ENCODE measurements at regions not wholly inside any gene's neighbourhood (a gene's known extent, or its start where the extent isn't known, plus 50 kb on each side); places are given as distances from the start of the nearest gene placed in this dataset.
"Not testable (repeated sequence)": the region's sequence is repeated elsewhere in the genome, so short reads cannot be mapped to it uniquely, and the experiment has no call there.

DNA sequence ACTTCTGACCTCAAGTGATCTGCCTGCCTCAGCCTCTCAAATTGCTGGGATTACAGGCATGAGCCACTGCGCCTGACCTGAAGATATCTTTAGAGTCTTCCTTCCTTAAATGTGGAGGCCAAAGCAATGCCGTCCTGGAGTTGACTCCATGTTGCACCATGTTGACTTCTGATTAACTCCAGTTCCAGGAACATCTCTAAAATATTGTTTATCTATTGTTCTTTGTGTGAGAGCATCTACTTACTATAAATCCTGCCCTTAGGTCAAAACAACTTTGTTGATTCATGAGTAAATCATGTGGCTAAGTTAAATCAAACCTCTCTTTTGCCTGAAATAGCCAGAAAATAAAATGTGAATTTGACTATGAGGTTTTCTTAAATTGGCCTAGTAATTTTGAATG is 56.6 kb upstream of the CAPRIN1 start:
- no peak overlapping the region for H3K4me3 ChIP-seq (ENCODE audit: severe bottlenecking)
- no peaks in the 10 kb centered on the region for H3K4me1 ChIP-seq (ENCODE audit: insufficient read depth, poor library complexity, severe bottlenecking)
- ATAC-seq (ENCODE audit: low read depth), result no peak
- H3K27me3 ChIP-seq (ENCODE audit: insufficient read depth, poor library complexity, severe bottlenecking), result no peaks in the 10 kb centered on the region
- no peak overlapping the region for H3K27ac ChIP-seq (ENCODE audit: poor library complexity, severe bottlenecking)
- H3K9me3 ChIP-seq (ENCODE audit: severe bottlenecking), result no peaks in the 10 kb centered on the region
- no peak for DNase-seq (ENCODE audit: low spot score)
- TF ChIP-seq, protein P1, sequence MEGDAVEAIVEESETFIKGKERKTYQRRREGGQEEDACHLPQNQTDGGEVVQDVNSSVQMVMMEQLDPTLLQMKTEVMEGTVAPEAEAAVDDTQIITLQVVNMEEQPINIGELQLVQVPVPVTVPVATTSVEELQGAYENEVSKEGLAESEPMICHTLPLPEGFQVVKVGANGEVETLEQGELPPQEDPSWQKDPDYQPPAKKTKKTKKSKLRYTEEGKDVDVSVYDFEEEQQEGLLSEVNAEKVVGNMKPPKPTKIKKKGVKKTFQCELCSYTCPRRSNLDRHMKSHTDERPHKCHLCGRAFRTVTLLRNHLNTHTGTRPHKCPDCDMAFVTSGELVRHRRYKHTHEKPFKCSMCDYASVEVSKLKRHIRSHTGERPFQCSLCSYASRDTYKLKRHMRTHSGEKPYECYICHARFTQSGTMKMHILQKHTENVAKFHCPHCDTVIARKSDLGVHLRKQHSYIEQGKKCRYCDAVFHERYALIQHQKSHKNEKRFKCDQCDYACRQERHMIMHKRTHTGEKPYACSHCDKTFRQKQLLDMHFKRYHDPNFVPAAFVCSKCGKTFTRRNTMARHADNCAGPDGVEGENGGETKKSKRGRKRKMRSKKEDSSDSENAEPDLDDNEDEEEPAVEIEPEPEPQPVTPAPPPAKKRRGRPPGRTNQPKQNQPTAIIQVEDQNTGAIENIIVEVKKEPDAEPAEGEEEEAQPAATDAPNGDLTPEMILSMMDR (IDR thresholded peaks at IDR 0.05; ENCODE audit: poor library complexity, severe bottlenecking), result no peak
- no peaks in the 10 kb centered on the region for H3K36me3 ChIP-seq (ENCODE audit: low read depth)

DNA sequence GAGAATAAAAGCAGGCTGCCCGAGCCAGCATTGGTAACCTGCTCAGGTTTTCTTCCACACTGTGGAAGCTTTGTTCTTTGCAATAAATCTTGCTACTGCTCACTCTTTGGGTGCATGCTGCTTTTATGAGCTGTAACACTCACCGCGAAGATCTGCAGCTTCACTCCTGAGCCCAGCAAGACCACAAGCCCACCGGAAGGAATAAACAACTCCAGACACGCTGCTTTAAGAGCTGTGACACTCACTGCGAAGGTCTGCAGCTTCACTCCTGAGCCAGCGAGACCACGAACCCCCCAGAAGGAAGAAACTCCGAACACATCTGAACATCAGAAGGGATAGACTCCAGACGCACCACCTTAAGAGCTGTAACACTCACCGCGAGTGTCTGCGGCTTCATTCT is 60.4 kb upstream of the CAPRIN1 start:
- not testable (repeated sequence) for H3K27me3 ChIP-seq (ENCODE audit: insufficient read depth, poor library complexity, severe bottlenecking); DNase-seq (ENCODE audit: low spot score); ATAC-seq (ENCODE audit: low read depth)

DNA sequence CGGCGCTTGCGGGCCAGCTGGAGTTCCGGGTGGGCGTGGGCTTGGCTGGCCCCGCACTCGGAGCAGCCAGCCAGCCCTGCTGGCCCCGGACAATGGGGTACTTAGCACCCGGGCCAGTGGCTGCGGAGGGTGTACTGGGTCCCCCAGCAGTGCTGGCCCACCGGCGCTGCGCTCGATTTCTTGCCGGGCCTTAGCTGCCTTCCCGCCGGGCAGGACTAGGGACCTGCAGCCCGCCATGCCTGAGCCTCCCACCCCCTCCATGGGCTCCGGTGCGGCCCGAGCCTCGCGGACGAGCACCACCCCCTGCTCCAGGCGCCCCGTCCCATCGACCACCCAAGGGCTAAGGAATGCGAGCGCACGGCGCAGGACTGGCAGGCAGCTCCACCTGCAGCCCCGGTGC is 61.4 kb upstream of the CAPRIN1 start:
- not testable (repeated sequence) for H3K4me3 ChIP-seq (ENCODE audit: severe bottlenecking); H3K4me1 ChIP-seq (ENCODE audit: insufficient read depth, poor library complexity, severe bottlenecking); H3K27ac ChIP-seq (ENCODE audit: poor library complexity, severe bottlenecking); H3K36me3 ChIP-seq (ENCODE audit: low read depth); H3K9me3 ChIP-seq (ENCODE audit: severe bottlenecking); H3K27me3 ChIP-seq (ENCODE audit: insufficient read depth, poor library complexity, severe bottlenecking); ATAC-seq (ENCODE audit: low read depth); DNase-seq (ENCODE audit: low spot score)

More for the DNA sequence above, 60.4 kb upstream of the CAPRIN1 start:
- not testable (repeated sequence) for H3K9me3 ChIP-seq (ENCODE audit: severe bottlenecking); H3K27ac ChIP-seq (ENCODE audit: poor library complexity, severe bottlenecking); H3K36me3 ChIP-seq (ENCODE audit: low read depth); H3K4me1 ChIP-seq (ENCODE audit: insufficient read depth, poor library complexity, severe bottlenecking); H3K4me3 ChIP-seq (ENCODE audit: severe bottlenecking)

DNA sequence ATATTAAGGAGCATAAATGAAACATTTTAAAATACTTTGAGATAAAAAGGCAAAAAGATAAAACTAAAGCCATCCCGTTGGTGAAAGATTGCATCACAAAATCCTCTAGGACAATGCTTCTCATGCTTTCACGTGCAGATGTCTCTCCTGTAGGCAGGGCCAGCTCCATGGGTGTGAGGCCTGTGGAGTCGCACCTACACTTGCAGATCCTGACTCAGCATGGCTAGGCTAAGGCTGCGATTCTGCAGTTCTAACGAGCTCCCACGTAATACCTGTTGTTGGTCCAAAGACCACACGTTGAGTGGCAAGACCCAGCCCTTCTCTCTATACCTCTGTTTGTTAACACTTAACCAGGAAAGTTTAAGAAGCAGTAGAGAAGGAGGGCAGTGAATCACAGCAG is 62.1 kb upstream of the CAPRIN1 start:
- Histone ChIP-seq H3K4me1 (ENCODE audit: insufficient read depth, poor library complexity, severe bottlenecking) (no peaks in the 10 kb centered on the region), H3K27me3 (ENCODE audit: insufficient read depth, poor library complexity, severe bottlenecking) (no peaks in the 10 kb centered on the region), H3K9me3 (ENCODE audit: severe bottlenecking) (no peaks in the 10 kb centered on the region), H3K36me3 (ENCODE audit: low read depth) (no peaks in the 10 kb centered on the region), H3K4me3 (ENCODE audit: severe bottlenecking) (no peak overlapping the region), H3K27ac (ENCODE audit: poor library complexity, severe bottlenecking) (no peak overlapping the region)
- TF ChIP-seq, protein P1 (IDR thresholded peaks at IDR 0.05; ENCODE audit: poor library complexity, severe bottlenecking), result no peak
- ATAC-seq (ENCODE audit: low read depth), result no peak
- no peak for DNase-seq (ENCODE audit: low spot score)

DNA sequence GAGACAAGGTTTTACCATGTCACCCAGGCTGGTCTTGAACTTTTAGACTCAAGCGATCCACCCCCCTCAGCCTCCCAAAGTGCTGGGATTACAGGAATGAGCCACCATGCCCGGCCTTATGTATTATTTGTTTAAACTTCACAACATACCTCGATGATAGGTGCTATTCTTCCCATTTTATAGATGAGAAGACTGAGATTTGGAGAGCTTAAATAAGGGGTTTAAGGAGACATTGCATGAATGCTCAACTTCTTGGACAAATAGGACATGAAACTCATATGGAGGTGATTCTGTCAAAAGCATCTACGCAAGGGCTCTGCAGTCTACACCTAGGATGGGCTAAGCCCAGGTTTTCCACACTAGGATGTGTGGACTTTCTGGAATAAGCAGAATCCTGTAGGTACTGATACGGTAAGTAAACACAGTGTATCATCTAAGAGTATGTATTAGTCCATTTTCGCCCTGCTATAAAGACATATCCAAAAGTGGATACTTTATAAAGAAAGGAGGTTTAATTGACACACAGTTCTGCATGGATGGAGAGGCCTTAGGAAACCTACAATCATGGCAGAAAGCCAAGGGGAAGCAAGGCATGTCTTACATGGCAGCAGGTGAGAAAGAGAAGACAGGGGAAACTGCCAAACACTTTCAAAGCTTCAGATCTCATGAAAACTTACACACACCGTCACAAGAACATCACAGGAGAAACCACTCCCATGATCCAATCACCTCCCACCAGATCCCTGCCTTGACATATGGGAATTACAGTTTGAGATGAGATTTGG is 62.8 kb upstream of the CAPRIN1 start:
- no peak overlapping the region for H3K4me3 ChIP-seq (ENCODE audit: severe bottlenecking)
- no peak for ATAC-seq (ENCODE audit: low read depth)

More for the DNA sequence above, 62.8 kb upstream of the CAPRIN1 start:
- DNase-seq (ENCODE audit: low spot score), result no peak
- Histone ChIP-seq H3K36me3 (ENCODE audit: low read depth) (no peaks in the 10 kb centered on the region), H3K27ac (ENCODE audit: poor library complexity, severe bottlenecking) (no peak overlapping the region), H3K27me3 (ENCODE audit: insufficient read depth, poor library complexity, severe bottlenecking) (no peaks in the 10 kb centered on the region), H3K9me3 (ENCODE audit: severe bottlenecking) (no peaks in the 10 kb centered on the region), H3K4me1 (ENCODE audit: insufficient read depth, poor library complexity, severe bottlenecking) (no peaks in the 10 kb centered on the region)
- TF ChIP-seq, protein P1 (IDR thresholded peaks at IDR 0.05; ENCODE audit: poor library complexity, severe bottlenecking), result no peak
